Adipocyte (in vitro differentiated cells): ENCODE measurements at regions not wholly inside any gene's neighbourhood (a gene's known extent, or its start where the extent isn't known, plus 50 kb on each side); places are given as distances from the start of the nearest gene placed in this dataset.

Experiments
- DNase-seq: peaks from one replicate; pipeline ENCODE4 v3.0.0-alpha.2; 2015; ENCODE audit warnings: low read depth
- H3K27me3 ChIP-seq: replicated peaks from 2 replicates; pipeline ENCODE4 v1.7.0; 2013; ENCODE audit warnings: mild to moderate bottlenecking, low read length, moderate library complexity; ENCODE audit not compliant: control insufficient read depth, insufficient read depth
- H3K36me3 ChIP-seq: 2 replicates; pipeline ENCODE4 v1.7.0; 2013; ENCODE audit warnings: low read length, mild to moderate bottlenecking, moderate library complexity; ENCODE audit not compliant: control insufficient read depth, insufficient read depth, severe bottlenecking
- H3K4me1 ChIP-seq: 2 replicates; pipeline ENCODE4 v1.7.0; 2013; ENCODE audit warnings: mild to moderate bottlenecking, low read length, moderate library complexity; ENCODE audit not compliant: control insufficient read depth, insufficient read depth
- H3K4me3 ChIP-seq: 2 replicates; pipeline ENCODE4 v1.7.0; 2013; ENCODE audit warnings: mild to moderate bottlenecking, low read length, moderate library complexity
- H3K9ac ChIP-seq: 2 replicates; pipeline ENCODE4 v1.7.0; 2013; ENCODE audit warnings: mild to moderate bottlenecking, low read length, moderate library complexity
- H3K9me3 ChIP-seq: 2 replicates; pipeline ENCODE4 v1.7.0; 2013; ENCODE audit warnings: mild to moderate bottlenecking, low read length, moderate library complexity; ENCODE audit not compliant: control insufficient read depth

DNA sequence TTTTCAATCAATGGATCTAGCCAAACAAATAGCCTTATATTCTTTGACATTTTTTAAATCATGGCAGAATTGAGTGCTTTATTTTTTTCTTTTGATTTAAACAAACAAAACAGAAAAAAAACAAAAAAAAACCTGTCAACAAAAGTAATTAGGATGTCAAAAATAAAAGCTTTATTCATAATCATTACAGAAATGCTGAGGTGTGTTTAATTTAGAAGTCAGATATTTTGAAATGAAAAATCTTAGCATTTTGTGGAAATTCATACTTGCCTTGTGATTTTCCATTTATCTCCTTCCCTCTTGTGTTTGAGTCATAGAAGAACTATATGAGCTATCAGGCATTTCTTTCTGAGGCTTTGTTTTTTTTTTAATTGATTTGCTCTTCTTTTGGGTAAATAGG, 387.0 kb upstream of the STXBP6 start:
- Histone ChIP-seq H3K4me1 (no peaks in the 10 kb centered on the region), H3K9ac (no peak overlapping the region), H3K36me3 (no peaks in the 10 kb centered on the region), H3K4me3 (no peak overlapping the region), H3K27me3 (no peaks in the 10 kb centered on the region), H3K9me3 (no peaks in the 10 kb centered on the region)
- no peak for DNase-seq

DNA sequence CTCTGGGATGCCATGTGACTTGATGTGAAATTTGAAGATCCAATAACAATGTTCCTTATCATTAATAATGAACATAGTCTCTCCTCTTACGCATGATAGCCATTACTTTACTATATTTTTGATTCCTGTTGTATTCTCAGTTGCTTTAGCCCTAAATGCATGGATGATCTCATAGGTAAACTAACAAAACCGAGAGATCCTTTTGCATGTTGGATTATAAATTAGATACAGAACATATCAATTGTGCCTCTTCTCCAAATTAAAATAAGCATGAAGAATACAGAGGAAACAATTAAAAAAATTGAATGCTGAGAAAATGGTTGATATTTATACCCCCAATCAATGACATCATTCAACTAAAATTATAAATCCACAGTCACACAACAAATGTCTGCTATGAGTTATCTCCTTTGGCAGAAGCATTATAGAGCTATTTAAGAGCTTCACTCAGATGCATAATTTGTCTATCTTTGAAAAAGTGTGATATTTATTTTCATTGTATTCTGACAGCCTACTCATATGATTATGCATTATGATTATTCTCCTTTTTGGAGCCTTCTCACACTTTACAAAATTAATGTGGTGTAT, 386.4 kb upstream of the STXBP6 start:
- DNase-seq, result no peak
- no peak overlapping the region for H3K9ac ChIP-seq
- no peaks in the 10 kb centered on the region for H3K4me1 ChIP-seq
- no peaks in the 10 kb centered on the region for H3K27me3 ChIP-seq
- no peak overlapping the region for H3K4me3 ChIP-seq
- H3K36me3 ChIP-seq, result no peaks in the 10 kb centered on the region
- H3K9me3 ChIP-seq, result no peaks in the 10 kb centered on the region

DNA sequence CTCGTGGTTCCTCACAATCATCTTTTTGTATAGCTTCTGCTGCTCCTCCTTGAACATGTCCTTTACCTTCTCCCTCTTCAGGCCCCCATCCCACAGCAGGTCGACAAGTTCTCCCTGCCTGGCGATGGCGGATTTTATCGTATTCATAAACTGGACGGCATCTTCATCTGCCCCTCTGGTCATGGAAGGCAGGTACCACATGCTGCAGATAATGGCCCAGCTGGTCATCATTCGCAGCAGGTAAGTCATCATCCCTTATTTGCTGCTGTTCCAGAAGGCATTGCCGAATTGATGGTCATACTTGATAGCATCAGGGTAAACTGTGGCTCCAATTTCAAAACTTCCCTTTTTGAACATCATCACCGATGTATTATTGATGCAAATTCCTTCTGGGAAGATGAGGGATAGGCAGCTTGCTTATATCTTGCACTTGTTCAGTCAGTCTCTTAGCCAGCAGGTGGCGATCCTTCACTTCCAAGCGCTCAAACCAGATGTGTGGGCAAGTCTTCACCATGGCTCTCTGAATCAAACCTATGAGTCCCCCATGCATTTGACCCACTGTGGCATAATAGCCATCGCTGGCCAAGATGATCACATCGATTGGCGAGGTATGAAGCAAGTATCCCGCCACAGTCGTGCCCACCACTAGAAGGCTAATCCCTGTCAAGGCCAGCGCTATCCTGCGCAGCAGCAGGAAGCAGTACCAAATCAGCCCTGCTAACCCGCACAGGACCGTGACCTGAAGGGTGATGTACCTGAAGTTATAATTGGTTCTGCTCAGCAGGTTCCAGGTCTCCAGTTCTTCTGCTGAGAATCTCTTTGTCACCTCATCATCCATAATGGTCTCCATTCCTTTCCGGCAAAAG, 381.5 kb upstream of the STXBP6 start:
- no peaks in the 10 kb centered on the region for H3K9me3 ChIP-seq
- H3K36me3 ChIP-seq, result no peaks in the 10 kb centered on the region
- H3K4me3 ChIP-seq, result no peak overlapping the region

DNA sequence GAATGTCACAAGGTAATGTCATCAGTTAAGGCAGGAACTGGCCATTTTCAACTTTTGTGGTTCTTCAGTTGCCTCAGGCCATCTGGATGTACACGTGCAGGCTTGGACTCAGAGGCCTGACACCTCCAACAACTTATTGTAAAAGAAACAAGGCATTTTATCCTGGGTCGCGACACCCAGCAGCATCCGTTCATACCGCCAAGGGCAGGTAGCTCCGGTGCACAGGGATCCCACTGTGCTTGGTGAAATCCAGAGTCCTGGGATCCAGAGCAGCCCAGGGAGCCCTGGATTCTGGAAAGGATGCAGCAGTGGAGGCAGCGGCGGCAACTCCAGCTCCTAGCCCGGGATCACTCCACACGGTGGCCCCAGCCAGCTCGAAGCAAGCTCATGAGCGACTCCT, 380.9 kb upstream of the STXBP6 start:
- no peaks in the 10 kb centered on the region for H3K4me1 ChIP-seq
- H3K9me3 ChIP-seq, result no peaks in the 10 kb centered on the region
- H3K36me3 ChIP-seq, result no peaks in the 10 kb centered on the region
- DNase-seq, result no peak
- H3K9ac ChIP-seq, result no peak overlapping the region
- no peaks in the 10 kb centered on the region for H3K27me3 ChIP-seq
- no peak overlapping the region for H3K4me3 ChIP-seq

More for the DNA sequence above, 381.5 kb upstream of the STXBP6 start:
- H3K27me3 ChIP-seq, result no peaks in the 10 kb centered on the region
- H3K9ac ChIP-seq, result no peak overlapping the region
- DNase-seq, result no peak
- no peaks in the 10 kb centered on the region for H3K4me1 ChIP-seq

DNA sequence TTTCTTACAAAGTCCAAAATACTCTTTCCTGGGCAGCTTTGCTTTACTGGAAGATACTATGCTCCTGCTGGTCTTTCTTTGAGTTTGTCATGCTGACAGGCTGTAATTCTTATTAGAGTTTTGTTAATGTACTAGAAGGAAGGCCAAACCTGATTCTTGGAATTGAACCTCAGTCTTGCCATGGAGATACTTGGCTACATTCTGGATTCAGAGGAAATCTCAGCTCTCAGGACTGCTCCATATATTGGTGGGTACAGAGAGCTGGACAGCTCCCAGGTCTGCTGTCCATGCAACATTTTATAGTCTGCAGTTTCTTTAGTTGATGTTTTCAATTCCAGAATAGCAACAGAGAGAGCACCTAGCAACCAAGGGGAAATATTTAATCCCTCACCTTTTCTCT, 363.1 kb upstream of the STXBP6 start:
- Histone ChIP-seq H3K9me3 (no peaks in the 10 kb centered on the region), H3K27me3 (peaks cover 4% of the 10 kb centered on the region), H3K4me1 (no peaks in the 10 kb centered on the region), H3K9ac (no peak overlapping the region), H3K36me3 (no peaks in the 10 kb centered on the region), H3K4me3 (no peak overlapping the region)
- no peak for DNase-seq

DNA sequence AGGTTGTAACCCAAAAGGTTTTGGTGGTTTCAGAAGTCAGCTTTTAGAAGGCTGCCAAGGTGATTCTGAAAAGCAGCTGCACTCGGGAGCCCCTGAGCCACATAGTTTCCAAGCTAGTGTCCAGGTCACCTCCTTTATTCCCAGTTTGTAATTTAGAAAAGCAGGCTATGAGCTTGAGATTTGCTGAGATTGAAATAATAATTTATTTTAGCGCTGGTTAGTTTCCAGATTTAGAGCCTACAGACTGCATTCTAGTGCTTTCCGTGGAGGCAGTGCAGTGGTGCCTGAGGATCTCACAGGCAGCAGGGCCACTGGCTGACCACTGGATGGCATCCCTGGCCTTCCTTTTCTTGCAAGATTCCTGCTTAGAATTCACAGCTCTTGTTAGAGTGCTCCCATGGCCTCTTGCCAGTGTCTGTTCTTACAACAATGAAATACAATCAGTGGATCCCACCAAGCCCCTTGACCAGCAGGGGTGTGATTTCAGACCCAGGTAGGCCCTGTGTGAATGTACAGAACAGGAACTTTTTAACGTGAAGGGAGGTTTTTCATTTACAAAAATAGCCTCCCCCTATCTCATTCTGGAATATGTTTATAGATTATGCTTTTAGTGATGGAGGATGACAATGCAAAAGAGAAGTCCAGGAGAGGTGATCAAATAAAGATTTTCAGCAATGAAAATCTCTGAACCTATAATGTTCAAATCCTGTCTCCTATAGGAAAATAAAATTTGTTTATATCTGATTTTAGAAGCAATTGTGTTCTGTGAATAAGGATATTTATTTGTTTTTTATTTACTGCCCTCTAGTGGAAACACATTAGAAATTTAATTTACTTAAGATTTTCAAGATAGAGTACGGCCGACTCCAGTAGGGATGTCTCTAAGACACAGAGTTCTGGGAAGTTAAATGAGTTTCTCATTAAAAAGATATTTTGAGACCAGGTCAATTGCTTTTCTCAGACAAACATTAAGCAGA, 362.1 kb upstream of the STXBP6 start:
- no peak overlapping the region for H3K9ac ChIP-seq
- H3K4me3 ChIP-seq, result no peak overlapping the region
- H3K4me1 ChIP-seq, result no peaks in the 10 kb centered on the region
- peak; percentile 68 for DNase-seq
- H3K9me3 ChIP-seq, result no peaks in the 10 kb centered on the region
- peaks cover 4% of the 10 kb centered on the region for H3K27me3 ChIP-seq
- H3K36me3 ChIP-seq, result no peaks in the 10 kb centered on the region

GRCh38 chr14:25406818-25407217, 356.9 kb upstream of the STXBP6 start:
- H3K27me3 ChIP-seq, result no peaks in the 10 kb centered on the region
- no peak overlapping the region for H3K9ac ChIP-seq
- no peaks in the 10 kb centered on the region for H3K36me3 ChIP-seq
- DNase-seq, result peak; percentile 55
- H3K4me1 ChIP-seq, result no peaks in the 10 kb centered on the region
- no peak overlapping the region for H3K4me3 ChIP-seq
- H3K9me3 ChIP-seq, result no peaks in the 10 kb centered on the region

DNA sequence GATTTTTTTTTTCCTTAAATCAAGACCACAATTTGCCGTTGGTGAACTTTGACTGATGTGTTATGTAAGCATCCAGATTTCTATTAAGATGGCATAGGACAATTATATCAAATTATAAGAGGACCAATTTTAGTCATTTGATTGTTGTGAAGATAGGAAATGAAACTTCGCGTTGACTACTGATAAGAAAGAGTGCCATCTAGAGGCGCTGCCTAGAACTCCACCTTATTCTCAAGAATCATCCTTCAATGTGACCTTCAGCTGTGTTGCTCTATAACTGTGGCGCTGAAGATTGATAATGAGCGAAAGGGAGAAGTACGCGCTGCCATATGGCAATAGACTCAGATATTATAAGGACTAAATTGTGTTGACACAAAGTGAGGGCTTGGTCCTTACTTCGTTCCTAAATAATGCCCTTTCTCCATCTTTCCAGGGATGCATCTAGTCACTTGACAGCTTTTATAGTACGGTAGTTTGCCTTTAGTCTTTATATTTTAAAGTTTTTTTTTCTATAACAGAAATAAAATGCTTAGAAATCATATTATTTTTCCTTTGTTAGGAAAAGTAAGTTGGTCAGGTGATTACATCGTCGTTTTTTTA, 350.8 kb upstream of the STXBP6 start:
- H3K9me3 ChIP-seq, result no peaks in the 10 kb centered on the region
- peak; percentile 84 for DNase-seq
- H3K4me1 ChIP-seq, result peaks cover 11% of the 10 kb centered on the region
- no peaks in the 10 kb centered on the region for H3K27me3 ChIP-seq
- H3K36me3 ChIP-seq, result no peaks in the 10 kb centered on the region
- no peak overlapping the region for H3K4me3 ChIP-seq
- no peak overlapping the region for H3K9ac ChIP-seq

- Histone ChIP-seq H3K9me3 (no peaks in the 10 kb centered on the region), H3K9ac (no peak overlapping the region), H3K4me3 (no peak overlapping the region), H3K27me3 (no peaks in the 10 kb centered on the region), H3K36me3 (no peaks in the 10 kb centered on the region), H3K4me1 (peaks cover 29% of the 10 kb centered on the region)
- no peak for DNase-seq
Observed at GRCh38 chr14:25396128-25396527, 346.2 kb upstream of the STXBP6 start.

- Histone ChIP-seq H3K27me3 (no peaks in the 10 kb centered on the region), H3K4me3 (no peak overlapping the region), H3K4me1 (peaks cover 32% of the 10 kb centered on the region), H3K36me3 (no peaks in the 10 kb centered on the region), H3K9me3 (no peaks in the 10 kb centered on the region), H3K9ac (no peak overlapping the region)
- DNase-seq, result no peak
Observed at GRCh38 chr14:25394791-25395391, 344.9 kb upstream of the STXBP6 start.
